DOHH2 (cell line): ENCODE measurements at regions not wholly inside any gene's neighbourhood (a gene's known extent, or its start where the extent isn't known, plus 50 kb on each side); places are given as distances from the start of the nearest gene placed in this dataset.

Experiments
- H3F3A ChIP-seq: fragments of 200-600 bp; sonication (generic), shearing (Covaris generic); 2 replicates; pipeline ENCODE4 v1.6.0; 2016; ENCODE audit warnings: antibody characterized with exemption, mild to moderate bottlenecking; ENCODE audit not compliant: control insufficient read depth, insufficient read depth
- H3K27ac ChIP-seq: fragments of 200-600 bp; sonication (generic); 2 replicates; pipeline ENCODE4 v1.5.1; 2014; ENCODE audit warnings: low read depth, mild to moderate bottlenecking, low read length, moderate library complexity
- H3K27me3 ChIP-seq: fragments of 200-600 bp; sonication (generic); 2 replicates; pipeline ENCODE4 v1.6.1; 2014; ENCODE audit warnings: mild to moderate bottlenecking, low read length, mixed read lengths; ENCODE audit not compliant: control insufficient read depth
- H3K36me3 ChIP-seq: fragments of 200-600 bp; sonication (generic); 2 replicates; pipeline ENCODE4 v1.6.1; 2014; ENCODE audit warnings: mild to moderate bottlenecking, low read length, moderate library complexity, mixed read lengths; ENCODE audit not compliant: control insufficient read depth
- H3K4me1 ChIP-seq: fragments of 200-600 bp; sonication (generic); 2 replicates; pipeline ENCODE4 v1.6.1; 2014; ENCODE audit warnings: mild to moderate bottlenecking, low read length, mixed read lengths; ENCODE audit not compliant: control insufficient read depth
- H3K4me2 ChIP-seq: fragments of 200-600 bp; sonication (generic); 2 replicates; pipeline ENCODE4 v1.6.0; 2014; ENCODE audit warnings: mild to moderate bottlenecking, low read length, moderate library complexity
- H3K4me3 ChIP-seq: fragments of 200-600 bp; sonication (generic); 2 replicates; pipeline ENCODE4 v1.5.1; 2014; ENCODE audit warnings: mild to moderate bottlenecking, low read length, mixed read lengths
- H3K79me2 ChIP-seq: fragments of 200-600 bp; sonication (generic); 2 replicates; pipeline ENCODE4 v1.6.1; 2014; ENCODE audit warnings: mild to moderate bottlenecking, low read length, mixed read lengths; ENCODE audit not compliant: control insufficient read depth
- H3K9me2 ChIP-seq: fragments of 200-600 bp; sonication (generic); replicated peaks from 2 replicates; pipeline ENCODE4 v1.6.1; 2014; ENCODE audit warnings: mild to moderate bottlenecking, low read length, mixed read lengths; ENCODE audit not compliant: control insufficient read depth
- H3K9me3 ChIP-seq: fragments of 200-600 bp; sonication (generic); 2 replicates; pipeline ENCODE4 v1.6.1; 2014; ENCODE audit warnings: antibody characterized with exemption, low read length, mixed read lengths; ENCODE audit not compliant: control insufficient read depth, insufficient read depth
- H4K20me1 ChIP-seq: fragments of 200-600 bp; sonication (generic); 2 replicates; pipeline ENCODE4 v1.6.0; 2014; ENCODE audit warnings: low read depth, mild to moderate bottlenecking, antibody characterized with exemption, low read length, moderate library complexity; ENCODE audit not compliant: control insufficient read depth, insufficient read depth
- EZH2phosphoT487 ChIP-seq: fragments of 200-600 bp; sonication (generic); IDR thresholded peaks from 2 replicates; pipeline ENCODE4 v1.6.1; 2017; ENCODE audit warnings: borderline replicate concordance, mild to moderate bottlenecking, antibody characterized with exemption, low read length, moderate library complexity, mixed read lengths
- TF ChIP-seq, protein P1 (sequence below): fragments of 200-600 bp; sonication (generic); IDR thresholded peaks from one replicate; pipeline ENCODE4 v1.5.1; 2014; ENCODE audit warnings: antibody characterized with exemption, mild to moderate bottlenecking, low read depth, low read length; ENCODE audit not compliant: poor library complexity, severe bottlenecking

DNA sequence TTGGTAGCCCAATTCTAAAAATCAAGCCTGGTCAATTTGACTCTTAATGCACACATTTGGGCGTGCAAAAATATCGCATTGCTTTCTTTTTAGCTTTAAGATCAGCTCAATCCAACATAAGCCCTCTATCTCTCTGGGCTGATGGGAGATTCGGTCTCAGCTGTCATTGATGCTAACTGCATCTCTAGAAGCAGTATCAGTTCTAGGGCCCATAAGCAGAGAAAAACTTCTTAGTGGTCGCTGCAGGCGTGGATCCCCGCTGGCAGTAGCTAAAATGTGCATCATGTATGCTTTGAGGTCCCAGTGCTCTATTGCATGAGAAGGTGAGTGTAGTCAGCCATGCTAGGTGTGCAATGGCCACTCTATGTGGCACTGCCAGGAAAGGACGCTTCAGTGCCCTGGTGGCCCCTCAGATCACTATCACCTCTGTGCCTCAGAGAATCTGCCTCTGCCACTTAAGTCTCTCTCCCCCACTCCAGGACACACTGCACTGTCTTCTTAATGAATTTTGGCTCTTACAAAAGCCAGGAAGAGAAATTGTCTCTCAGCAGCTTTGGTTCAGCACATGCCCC is 79.7 kb upstream of the GADD45A start:
- Histone ChIP-seq H3K27ac (no peak overlapping the region), H3K4me3 (no peak overlapping the region), H3F3A (no peaks in the 10 kb centered on the region), H3K9me3 (no peaks in the 10 kb centered on the region), H3K4me2 (no peak overlapping the region), H4K20me1 (no peaks in the 10 kb centered on the region), H3K27me3 (peaks cover 1% of the 10 kb centered on the region; the same call in 1 of the 2 replicates), H3K36me3 (no peaks in the 10 kb centered on the region), H3K4me1 (no peaks in the 10 kb centered on the region), H3K9me2 (no peaks in the 10 kb centered on the region), H3K79me2 (no peaks in the 10 kb centered on the region)
- no peak for TF ChIP-seq EZH2phosphoT487
- TF ChIP-seq, protein P1, sequence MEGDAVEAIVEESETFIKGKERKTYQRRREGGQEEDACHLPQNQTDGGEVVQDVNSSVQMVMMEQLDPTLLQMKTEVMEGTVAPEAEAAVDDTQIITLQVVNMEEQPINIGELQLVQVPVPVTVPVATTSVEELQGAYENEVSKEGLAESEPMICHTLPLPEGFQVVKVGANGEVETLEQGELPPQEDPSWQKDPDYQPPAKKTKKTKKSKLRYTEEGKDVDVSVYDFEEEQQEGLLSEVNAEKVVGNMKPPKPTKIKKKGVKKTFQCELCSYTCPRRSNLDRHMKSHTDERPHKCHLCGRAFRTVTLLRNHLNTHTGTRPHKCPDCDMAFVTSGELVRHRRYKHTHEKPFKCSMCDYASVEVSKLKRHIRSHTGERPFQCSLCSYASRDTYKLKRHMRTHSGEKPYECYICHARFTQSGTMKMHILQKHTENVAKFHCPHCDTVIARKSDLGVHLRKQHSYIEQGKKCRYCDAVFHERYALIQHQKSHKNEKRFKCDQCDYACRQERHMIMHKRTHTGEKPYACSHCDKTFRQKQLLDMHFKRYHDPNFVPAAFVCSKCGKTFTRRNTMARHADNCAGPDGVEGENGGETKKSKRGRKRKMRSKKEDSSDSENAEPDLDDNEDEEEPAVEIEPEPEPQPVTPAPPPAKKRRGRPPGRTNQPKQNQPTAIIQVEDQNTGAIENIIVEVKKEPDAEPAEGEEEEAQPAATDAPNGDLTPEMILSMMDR, result no peak

DNA sequence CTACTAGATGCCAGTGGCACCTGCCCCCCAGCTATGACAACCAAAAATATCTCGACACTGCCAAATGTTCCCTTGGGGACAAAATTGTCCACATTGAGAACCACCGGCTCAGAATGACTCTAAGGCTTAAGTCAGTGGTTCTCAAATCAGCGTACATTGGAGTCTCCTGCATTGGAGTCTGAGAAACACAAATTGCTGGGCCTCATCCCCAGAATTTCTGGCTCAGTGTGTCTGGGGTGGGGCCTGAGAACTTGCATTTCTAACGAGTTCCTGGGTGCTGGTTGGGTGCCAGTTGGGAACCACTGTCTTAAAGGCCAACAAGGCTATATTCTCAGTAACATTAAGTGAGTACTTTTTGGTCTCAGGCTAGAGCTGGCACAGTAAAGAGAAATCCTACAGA is 77.7 kb upstream of the GADD45A start:
- H3K27me3 ChIP-seq, result peaks cover 6% of the 10 kb centered on the region; the same call in 1 of the 2 replicates

DNA sequence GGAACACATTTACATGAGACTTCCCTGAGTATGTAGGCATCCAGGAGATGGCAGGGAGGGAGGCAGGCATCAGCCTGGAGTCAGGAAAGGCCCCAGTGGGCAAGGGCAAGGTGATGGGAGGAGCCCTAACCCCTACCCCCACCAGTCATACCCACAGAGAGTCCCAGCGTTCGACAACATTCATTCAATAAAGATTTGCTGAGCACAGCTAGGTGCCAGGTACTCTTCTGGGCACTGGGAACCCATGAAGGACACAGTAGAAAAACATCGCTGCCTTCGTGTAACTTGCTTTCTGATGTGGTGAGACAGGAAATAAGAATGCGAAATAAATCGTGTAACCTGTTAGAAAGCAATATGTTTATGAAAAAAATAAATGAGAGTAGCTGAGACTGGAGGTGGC is 77.3 kb upstream of the GADD45A start:
- H3F3A ChIP-seq, result no peaks in the 10 kb centered on the region
- H4K20me1 ChIP-seq, result no peaks in the 10 kb centered on the region
- no peak for TF ChIP-seq EZH2phosphoT487
- TF ChIP-seq, protein P1, result no peak
- no peaks in the 10 kb centered on the region for H3K79me2 ChIP-seq
- no peak overlapping the region for H3K4me2 ChIP-seq
- no peak overlapping the region for H3K4me3 ChIP-seq
- H3K27me3 ChIP-seq, result peaks cover 6% of the 10 kb centered on the region; the same call in 1 of the 2 replicates
- H3K36me3 ChIP-seq, result no peaks in the 10 kb centered on the region
- H3K9me2 ChIP-seq, result no peaks in the 10 kb centered on the region
- H3K4me1 ChIP-seq, result no peaks in the 10 kb centered on the region
- H3K9me3 ChIP-seq, result no peaks in the 10 kb centered on the region
- no peak overlapping the region for H3K27ac ChIP-seq

More for the DNA sequence above, 77.7 kb upstream of the GADD45A start:
- no peak overlapping the region for H3K27ac ChIP-seq
- TF ChIP-seq, protein P1, result no peak
- no peak for TF ChIP-seq EZH2phosphoT487
- no peaks in the 10 kb centered on the region for H3F3A ChIP-seq
- H3K4me3 ChIP-seq, result no peak overlapping the region
- no peak overlapping the region for H3K4me2 ChIP-seq
- no peaks in the 10 kb centered on the region for H4K20me1 ChIP-seq
- H3K4me1 ChIP-seq, result no peaks in the 10 kb centered on the region
- H3K9me2 ChIP-seq, result no peaks in the 10 kb centered on the region
- no peaks in the 10 kb centered on the region for H3K36me3 ChIP-seq
- no peaks in the 10 kb centered on the region for H3K9me3 ChIP-seq
- no peaks in the 10 kb centered on the region for H3K79me2 ChIP-seq
